Brain microvascular endothelial cell (primary cell): ENCODE measurements at regions not wholly inside any gene's neighbourhood (a gene's known extent, or its start where the extent isn't known, plus 50 kb on each side); places are given as distances from the start of the nearest gene placed in this dataset.
"Not testable (repeated sequence)": the region's sequence is repeated elsewhere in the genome, so short reads cannot be mapped to it uniquely, and the experiment has no call there.

Source experiments
- DNase-seq: peaks from one replicate; pipeline ENCODE4 v3.0.0-alpha.2; 2020
- H3K27ac ChIP-seq: fragments of 250-450 bp; sonication (Bioruptor Pico); 2 replicates; pipeline ENCODE4 v1.5.1; 2020; ENCODE audit warnings: mild to moderate bottlenecking, moderate library complexity
- H3K27me3 ChIP-seq: fragments of 250-450 bp; sonication (Bioruptor Pico); replicated peaks from 2 replicates; pipeline ENCODE4 v1.5.1; 2020; ENCODE audit warnings: mild to moderate bottlenecking
- H3K36me3 ChIP-seq: fragments of 250-450 bp; sonication (Bioruptor Pico); replicated peaks from 2 replicates; pipeline ENCODE4 v1.5.1; 2020; ENCODE audit warnings: mild to moderate bottlenecking
- H3K4me3 ChIP-seq: 2 replicates; pipeline ENCODE4 v1.5.1; 2011; ENCODE audit warnings: low read depth, mild to moderate bottlenecking, control low read depth, low read length, moderate library complexity
- in situ Hi-C: cut with HindIII; loops from 2 replicates; pipeline ENCODE4 v1.10.0; 2017; ENCODE audit warnings: low sequenced_read_pairs, low pct_ligation_motif_present
- TF ChIP-seq, protein P1 (sequence below): IDR thresholded peaks from 2 replicates; pipeline ENCODE4 v1.5.1; 2011; ENCODE audit warnings: low read depth, mild to moderate bottlenecking, moderate library complexity, low read length, control low read depth, inconsistent platforms; ENCODE audit errors: missing control alignments

DNA sequence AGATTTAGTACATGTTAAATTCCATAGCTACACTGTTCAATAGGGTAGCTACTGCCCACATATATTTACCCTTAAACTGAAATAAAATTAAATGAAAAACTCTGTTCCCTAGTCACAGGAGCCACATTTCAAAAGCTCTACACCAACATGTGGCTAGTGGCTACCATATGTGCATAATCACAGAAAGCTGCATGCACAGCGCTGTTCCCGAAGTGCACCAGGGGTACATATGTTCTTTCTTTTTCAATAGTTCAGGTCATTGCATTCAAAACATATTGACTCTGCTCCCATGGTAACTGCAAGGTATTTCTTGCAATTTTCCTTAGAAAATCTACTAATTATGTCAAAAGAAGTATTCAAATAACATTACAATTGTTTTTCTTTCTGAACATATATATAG, 591.2 kb downstream of the PDHA2 start:
- no peak overlapping the region for H3K4me3 ChIP-seq
- TF ChIP-seq, protein P1, sequence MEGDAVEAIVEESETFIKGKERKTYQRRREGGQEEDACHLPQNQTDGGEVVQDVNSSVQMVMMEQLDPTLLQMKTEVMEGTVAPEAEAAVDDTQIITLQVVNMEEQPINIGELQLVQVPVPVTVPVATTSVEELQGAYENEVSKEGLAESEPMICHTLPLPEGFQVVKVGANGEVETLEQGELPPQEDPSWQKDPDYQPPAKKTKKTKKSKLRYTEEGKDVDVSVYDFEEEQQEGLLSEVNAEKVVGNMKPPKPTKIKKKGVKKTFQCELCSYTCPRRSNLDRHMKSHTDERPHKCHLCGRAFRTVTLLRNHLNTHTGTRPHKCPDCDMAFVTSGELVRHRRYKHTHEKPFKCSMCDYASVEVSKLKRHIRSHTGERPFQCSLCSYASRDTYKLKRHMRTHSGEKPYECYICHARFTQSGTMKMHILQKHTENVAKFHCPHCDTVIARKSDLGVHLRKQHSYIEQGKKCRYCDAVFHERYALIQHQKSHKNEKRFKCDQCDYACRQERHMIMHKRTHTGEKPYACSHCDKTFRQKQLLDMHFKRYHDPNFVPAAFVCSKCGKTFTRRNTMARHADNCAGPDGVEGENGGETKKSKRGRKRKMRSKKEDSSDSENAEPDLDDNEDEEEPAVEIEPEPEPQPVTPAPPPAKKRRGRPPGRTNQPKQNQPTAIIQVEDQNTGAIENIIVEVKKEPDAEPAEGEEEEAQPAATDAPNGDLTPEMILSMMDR: no peak
- in situ Hi-C loops: no loop called here

DNA sequence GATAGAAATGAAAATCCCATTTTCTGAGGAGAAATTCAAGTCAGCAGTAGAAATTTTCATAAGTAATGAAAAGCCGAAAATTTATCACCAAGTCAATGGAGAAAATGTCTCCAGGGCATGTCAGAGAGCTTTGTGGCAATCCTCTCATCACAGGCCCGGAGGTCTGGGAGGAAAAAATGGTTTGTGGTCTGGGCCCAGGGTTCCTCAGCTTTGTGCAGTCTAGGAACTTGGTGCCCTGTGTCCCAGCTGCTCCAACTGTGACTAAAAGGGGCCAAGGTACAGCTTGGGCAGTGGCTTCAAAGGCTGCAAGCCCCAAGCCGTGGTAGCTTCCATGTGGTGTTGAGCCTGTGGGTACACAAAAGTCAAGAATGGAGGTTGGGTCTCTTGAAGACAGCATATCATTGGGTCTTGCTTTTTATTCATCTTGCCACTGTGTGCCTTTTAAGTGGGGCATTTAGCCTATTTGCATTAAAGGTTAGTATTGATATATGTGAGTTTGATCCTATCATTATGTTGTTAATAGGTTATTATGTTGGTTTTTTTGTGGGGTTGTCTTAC, 608.5 kb downstream of the PDHA2 start:
- in situ Hi-C loops: no loop called here
- H3K4me3 ChIP-seq: no peak overlapping the region
- H3K36me3 ChIP-seq: no peaks in the 10 kb centered on the region
- no peak overlapping the region for H3K27ac ChIP-seq
- TF ChIP-seq, protein P1: no peak
- H3K27me3 ChIP-seq: no peaks in the 10 kb centered on the region
- no peak for DNase-seq

More for the DNA sequence above, 591.2 kb downstream of the PDHA2 start:
- H3K36me3 ChIP-seq: no peaks in the 10 kb centered on the region
- no peak for DNase-seq
- H3K27ac ChIP-seq: no peak overlapping the region
- H3K27me3 ChIP-seq: no peaks in the 10 kb centered on the region

DNA sequence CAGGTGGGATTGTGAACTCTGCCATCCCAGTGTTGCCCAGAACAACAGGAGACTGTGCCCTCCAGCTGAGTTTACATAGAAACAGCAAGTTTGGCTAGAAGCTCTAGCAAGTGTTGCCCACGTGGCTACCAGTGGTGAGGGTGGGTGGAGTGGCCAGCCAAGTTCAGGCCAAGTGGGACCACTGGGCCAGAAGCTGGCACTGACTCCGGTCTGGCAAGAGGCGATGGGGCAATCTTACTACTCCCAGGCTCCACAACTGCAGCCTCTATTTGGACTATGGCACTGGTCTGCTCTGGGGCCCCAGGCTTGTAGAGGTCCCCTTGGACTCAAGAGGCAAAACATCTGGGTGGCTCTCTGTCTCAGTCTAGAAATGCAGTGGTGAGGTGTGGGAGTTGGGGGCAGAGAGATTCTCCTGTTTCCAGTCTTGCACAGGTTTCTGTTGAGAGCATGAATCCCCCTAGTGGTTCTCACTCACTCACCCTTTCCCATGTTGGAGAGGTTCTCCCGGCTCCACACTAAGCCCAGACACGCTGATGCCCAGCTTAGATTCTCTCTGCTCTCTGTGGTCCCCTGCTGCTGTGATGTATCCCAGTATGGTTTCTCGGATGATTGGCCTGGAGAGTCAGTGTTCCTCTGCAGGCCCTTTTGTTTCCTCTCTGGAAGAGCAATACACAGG, 615.3 kb downstream of the PDHA2 start:
- no peak for DNase-seq
- in situ Hi-C loops: no loop called here
- Histone ChIP-seq H3K36me3 (no peaks in the 10 kb centered on the region), H3K4me3 (no peak overlapping the region), H3K27me3 (no peaks in the 10 kb centered on the region), H3K27ac (no peak overlapping the region)
- TF ChIP-seq, protein P1: no peak

DNA sequence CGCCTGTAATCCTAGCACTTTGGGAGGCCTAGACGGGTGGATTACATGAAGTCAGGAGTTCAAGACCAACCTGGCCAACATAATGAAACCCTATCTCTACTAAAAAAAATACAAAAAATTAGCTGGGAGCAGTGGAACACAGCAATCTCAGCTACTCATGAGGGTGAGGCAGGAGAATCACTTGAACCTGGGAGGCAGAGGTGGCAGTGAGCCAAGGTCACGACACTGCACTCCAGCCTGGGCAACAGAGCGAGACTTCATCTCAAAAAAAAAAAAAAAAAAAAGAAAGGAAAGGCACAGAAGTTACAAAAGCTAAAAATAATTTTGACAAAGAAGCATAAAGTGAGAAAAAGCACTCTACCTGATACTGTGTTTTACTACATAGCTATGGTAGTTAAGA, 618.1 kb downstream of the PDHA2 start:
- H3K27me3 ChIP-seq, DNase-seq, H3K27ac ChIP-seq, in situ Hi-C loops, H3K36me3 ChIP-seq, H3K4me3 ChIP-seq: not testable (repeated sequence)

DNA sequence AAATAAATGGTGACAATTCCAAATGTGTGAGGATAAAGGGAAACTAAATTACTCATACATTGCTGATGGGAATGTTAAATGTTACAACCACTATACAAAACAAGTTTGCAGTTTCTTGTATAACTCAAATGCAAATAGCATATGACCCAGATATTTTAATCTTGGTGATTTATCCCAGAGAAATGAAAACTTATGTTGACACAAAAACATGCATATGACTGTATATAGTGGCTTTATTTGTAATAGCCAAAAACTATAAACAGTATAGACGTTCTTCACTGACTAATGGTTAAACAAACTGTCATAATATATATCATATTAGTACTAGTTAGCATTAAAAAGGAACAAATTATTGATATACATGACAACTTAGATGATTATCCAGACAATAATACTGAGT, 619.2 kb downstream of the PDHA2 start:
- TF ChIP-seq, protein P1: no peak
- in situ Hi-C loops: no loop called here
- Histone ChIP-seq H3K4me3 (no peak overlapping the region), H3K36me3 (no peaks in the 10 kb centered on the region), H3K27ac (no peak overlapping the region), H3K27me3 (no peaks in the 10 kb centered on the region)
- DNase-seq: no peak

DNA sequence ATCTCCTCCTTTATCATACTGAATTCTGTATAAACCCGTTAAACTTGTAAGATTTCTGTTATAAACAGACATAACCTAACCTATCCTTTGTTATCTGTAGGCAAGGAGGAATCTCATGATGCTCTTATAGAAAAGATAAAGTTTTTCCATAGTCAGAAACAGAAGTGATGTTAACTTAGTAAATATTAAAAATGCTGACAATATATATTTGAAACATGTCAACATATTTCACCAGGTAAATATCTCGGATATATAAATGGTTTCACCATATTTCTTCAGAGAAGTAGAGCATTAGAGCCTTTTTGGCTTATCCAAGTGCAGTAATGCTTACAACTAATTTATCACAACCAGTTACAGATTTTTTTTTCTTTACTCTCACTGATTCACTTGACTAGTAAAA, 625.9 kb downstream of the PDHA2 start:
- Histone ChIP-seq H3K4me3 (no peak overlapping the region), H3K27ac (no peak overlapping the region), H3K36me3 (no peaks in the 10 kb centered on the region), H3K27me3 (no peaks in the 10 kb centered on the region)
- in situ Hi-C loops: no loop called here
- no peak for DNase-seq
- TF ChIP-seq, protein P1: no peak
